ENCODE measurements at regions not wholly inside any gene's neighbourhood (a gene's known extent, or its start where the extent isn't known, plus 50 kb on each side); places are given as distances from the start of the nearest gene placed in this dataset.

GRCh38 chr10:130404476-130405055 lies 268.4 kb downstream of the GLRX3 start:
- H3K36me3 ChIP-seq = no peaks in the 10 kb centered on the region
- H3K27ac ChIP-seq = no peak overlapping the region
- no peaks in the 10 kb centered on the region for H3K4me1 ChIP-seq (ENCODE audit: control insufficient read depth in 1 of 2, insufficient read depth in 1 of 2, low read depth in 1 of 2, low read length in 1 of 2)
- H3K9me3 ChIP-seq = no peaks in the 10 kb centered on the region
- H3K4me3 ChIP-seq (ENCODE audit: low read depth in 1 of 2, low read length in 1 of 2) = no peak overlapping the region
- TF ChIP-seq CTCF (IDR thresholded peaks at IDR 0.05) = no peak
- H3K27me3 ChIP-seq = no peaks in the 10 kb centered on the region

GRCh38 chr10:130407052-130407451 lies 270.9 kb downstream of the GLRX3 start:
- no peaks in the 10 kb centered on the region for H3K9me3 ChIP-seq

GRCh38 chr10:130409331-130409730 lies 273.1 kb downstream of the GLRX3 start:
- H3K36me3 ChIP-seq = no peaks in the 10 kb centered on the region
- no peak for TF ChIP-seq CTCF (IDR thresholded peaks at IDR 0.05)

More at GRCh38 chr10:130407052-130407451, 270.9 kb downstream of the GLRX3 start:
- no peak for TF ChIP-seq CTCF (IDR thresholded peaks at IDR 0.05)
- Histone ChIP-seq H3K27ac (no peak overlapping the region), H3K27me3 (no peaks in the 10 kb centered on the region), H3K4me1 (ENCODE audit: control insufficient read depth in 1 of 2, insufficient read depth in 1 of 2, low read depth in 1 of 2, low read length in 1 of 2) (no peaks in the 10 kb centered on the region), H3K4me3 (ENCODE audit: low read depth in 1 of 2, low read length in 1 of 2) (no peak overlapping the region), H3K36me3 (no peaks in the 10 kb centered on the region)

GRCh38 chr10:130409931-130410330 lies 273.7 kb downstream of the GLRX3 start:
- H3K9me3 ChIP-seq = no peaks in the 10 kb centered on the region
- TF ChIP-seq CTCF (IDR thresholded peaks at IDR 0.05) = no peak
- H3K36me3 ChIP-seq = no peaks in the 10 kb centered on the region
- H3K4me3 ChIP-seq (ENCODE audit: low read depth in 1 of 2, low read length in 1 of 2) = no peak overlapping the region
- no peak overlapping the region for H3K27ac ChIP-seq
- no peaks in the 10 kb centered on the region for H3K4me1 ChIP-seq (ENCODE audit: control insufficient read depth in 1 of 2, insufficient read depth in 1 of 2, low read depth in 1 of 2, low read length in 1 of 2)
- no peaks in the 10 kb centered on the region for H3K27me3 ChIP-seq

More at GRCh38 chr10:130409331-130409730, 273.1 kb downstream of the GLRX3 start:
- Histone ChIP-seq H3K9me3 (no peaks in the 10 kb centered on the region), H3K27ac (no peak overlapping the region), H3K27me3 (no peaks in the 10 kb centered on the region), H3K4me3 (ENCODE audit: low read depth in 1 of 2, low read length in 1 of 2) (no peak overlapping the region), H3K4me1 (ENCODE audit: control insufficient read depth in 1 of 2, insufficient read depth in 1 of 2, low read depth in 1 of 2, low read length in 1 of 2) (no peaks in the 10 kb centered on the region)

GRCh38 chr10:130411496-130412085 lies 275.4 kb downstream of the GLRX3 start:
- H3K27ac ChIP-seq = no peak overlapping the region
- no peak overlapping the region for H3K4me3 ChIP-seq (ENCODE audit: low read depth in 1 of 2, low read length in 1 of 2)
- no peak for TF ChIP-seq CTCF (IDR thresholded peaks at IDR 0.05)
- H3K4me1 ChIP-seq (ENCODE audit: control insufficient read depth in 1 of 2, insufficient read depth in 1 of 2, low read depth in 1 of 2, low read length in 1 of 2) = no peaks in the 10 kb centered on the region
- H3K36me3 ChIP-seq = no peaks in the 10 kb centered on the region
- no peaks in the 10 kb centered on the region for H3K9me3 ChIP-seq
- H3K27me3 ChIP-seq = no peaks in the 10 kb centered on the region
